Thoracic aorta (tissue), 2 donors: ENCODE measurements at regions not wholly inside any gene's neighbourhood (a gene's known extent, or its start where the extent isn't known, plus 50 kb on each side); places are given as distances from the start of the nearest gene placed in this dataset.

Source experiments
- ATAC-seq: fragments of 150-250 bp; one replicate; pipeline ENCODE4 v1.8.0; 2017; ENCODE audit warnings: low read depth; ENCODE audit not compliant: insufficient number of reproducible peaks, low FRiP score
- DNase-seq: peaks from one replicate; pipeline ENCODE4 v3.0.0-alpha.2; 2020; ENCODE audit warnings: low spot score
- H3K27ac ChIP-seq, 2 donors: fragments of 200-600 bp; sonication (generic); 1 replicate in 1 of 2; 2 replicates in 1 of 2; pipeline ENCODE4 v1.5.1; 2016; ENCODE audit warnings: mild to moderate bottlenecking in 2 of 2, moderate library complexity in 2 of 2
- H3K27me3 ChIP-seq: fragments of 200-600 bp; sonication (generic); replicated peaks from 2 replicates; pipeline ENCODE4 v1.6.0; 2016; ENCODE audit warnings: mild to moderate bottlenecking; ENCODE audit not compliant: insufficient read depth
- H3K36me3 ChIP-seq: fragments of 200-600 bp; sonication (generic); one replicate; pipeline ENCODE4 v1.5.1; 2016
- H3K4me1 ChIP-seq, 2 donors: fragments of 200-600 bp; sonication (generic); 1 replicate in 1 of 2; 2 replicates in 1 of 2; pipeline versions ENCODE4 v1.5.1 to v1.6.0; 2016; ENCODE audit warnings: low read depth in 2 of 2, mild to moderate bottlenecking in 1 of 2; ENCODE audit not compliant: control insufficient read depth in 1 of 2
- H3K4me3 ChIP-seq: fragments of 200-600 bp; sonication (generic); 2 replicates; pipeline ENCODE4 v1.5.1; 2016; ENCODE audit warnings: mild to moderate bottlenecking
- H3K9me3 ChIP-seq: fragments of 200-600 bp; sonication (generic); 2 replicates; pipeline ENCODE4 v1.5.1; 2016
- CTCF ChIP-seq: fragments of 200-600 bp; sonication (generic); IDR thresholded peaks from one replicate; pipeline ENCODE4 v1.5.1; 2019; ENCODE audit warnings: antibody characterized with exemption

- TF ChIP-seq CTCF, result no peak
- no peak overlapping the region for H3K27ac ChIP-seq
- H3K36me3 ChIP-seq, result no peaks in the 10 kb centered on the region
- ATAC-seq (no peak), DNase-seq (no peak)
- H3K4me1 ChIP-seq, result peaks cover 15 to 20% of the 10 kb centered on the region in 2 donors
- H3K4me3 ChIP-seq, result no peak overlapping the region
- no peaks in the 10 kb centered on the region for H3K27me3 ChIP-seq
- H3K9me3 ChIP-seq, result no peaks in the 10 kb centered on the region
Measured at GRCh38 chr14:58733451-58734208, 95.9 kb downstream of the DACT1 start.

GRCh38 chr14:58735596-58735995 lies 97.8 kb downstream of the DACT1 start:
- Histone ChIP-seq H3K27me3 (no peaks in the 10 kb centered on the region), H3K36me3 (no peaks in the 10 kb centered on the region)
- no peak for TF ChIP-seq CTCF

GRCh38 chr14:58736606-58737005 lies 98.8 kb downstream of the DACT1 start:
- no peak for TF ChIP-seq CTCF
- no peak for DNase-seq
- Histone ChIP-seq H3K4me3 (no peak overlapping the region), H3K4me1 (peaks cover 13 to 26% of the 10 kb centered on the region in 2 donors), H3K27ac (no peak overlapping the region), H3K27me3 (no peaks in the 10 kb centered on the region), H3K36me3 (no peaks in the 10 kb centered on the region), H3K9me3 (no peaks in the 10 kb centered on the region)
- ATAC-seq, result no peak

More at GRCh38 chr14:58735596-58735995, 97.8 kb downstream of the DACT1 start:
- no peak overlapping the region for H3K27ac ChIP-seq
- H3K9me3 ChIP-seq, result no peaks in the 10 kb centered on the region
- peaks cover 17 to 30% of the 10 kb centered on the region in 2 donors for H3K4me1 ChIP-seq
- no peak overlapping the region for H3K4me3 ChIP-seq
- DNase-seq (no peak), ATAC-seq (no peak)

GRCh38 chr14:58737511-58737910 lies 99.7 kb downstream of the DACT1 start:
- no peak for ATAC-seq
- H3K4me1 ChIP-seq, result peaks cover 6 to 19% of the 10 kb centered on the region in 2 donors
- TF ChIP-seq CTCF, result no peak
- no peaks in the 10 kb centered on the region for H3K36me3 ChIP-seq
- H3K9me3 ChIP-seq, result no peaks in the 10 kb centered on the region
- no peak for DNase-seq
- H3K27ac ChIP-seq, result no peak overlapping the region
- H3K27me3 ChIP-seq, result no peaks in the 10 kb centered on the region
- no peak overlapping the region for H3K4me3 ChIP-seq

GRCh38 chr14:58738189-58738836 lies 100.6 kb downstream of the DACT1 start:
- Histone ChIP-seq H3K27ac (no peak overlapping the region), H3K9me3 (no peaks in the 10 kb centered on the region), H3K4me3 (no peak overlapping the region), H3K27me3 (no peaks in the 10 kb centered on the region), H3K4me1 (peaks cover 5 to 19% of the 10 kb centered on the region in 2 donors), H3K36me3 (no peaks in the 10 kb centered on the region)
- DNase-seq (no peak), ATAC-seq (no peak)
- no peak for TF ChIP-seq CTCF
